GM18508 (cell line): ENCODE measurements at regions not wholly inside any gene's neighbourhood (a gene's known extent, or its start where the extent isn't known, plus 50 kb on each side); places are given as distances from the start of the nearest gene placed in this dataset.

Experiments
- ATAC-seq: cut with Tn5 transposase; IDR thresholded peaks from one replicate; pipeline ENCODE4 v1.9.1; 2021; ENCODE audit warnings: moderate number of reproducible peaks; ENCODE audit not compliant: insufficient read depth, unreplicated experiment

DNA sequence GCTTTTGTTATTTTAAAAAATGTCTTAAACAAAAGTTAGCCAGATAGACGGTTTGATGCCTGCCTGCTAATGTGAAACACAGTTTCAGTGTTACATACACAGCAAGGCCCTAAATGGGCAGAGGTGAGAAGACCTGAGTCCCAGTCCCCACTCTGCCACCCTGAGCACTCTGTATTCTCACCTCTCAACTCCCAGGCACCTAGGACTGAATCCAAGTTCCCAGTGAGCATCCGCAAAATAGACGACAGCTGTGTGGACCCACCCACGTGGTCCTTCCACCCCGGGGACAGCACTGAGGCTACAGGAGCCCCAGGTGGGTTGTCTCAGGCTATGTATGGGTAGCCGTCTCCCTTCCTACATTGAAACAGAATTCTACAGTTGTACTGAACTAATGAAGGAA lies 111.5 kb downstream of the RPL27A start:
- ATAC-seq: no peak

DNA sequence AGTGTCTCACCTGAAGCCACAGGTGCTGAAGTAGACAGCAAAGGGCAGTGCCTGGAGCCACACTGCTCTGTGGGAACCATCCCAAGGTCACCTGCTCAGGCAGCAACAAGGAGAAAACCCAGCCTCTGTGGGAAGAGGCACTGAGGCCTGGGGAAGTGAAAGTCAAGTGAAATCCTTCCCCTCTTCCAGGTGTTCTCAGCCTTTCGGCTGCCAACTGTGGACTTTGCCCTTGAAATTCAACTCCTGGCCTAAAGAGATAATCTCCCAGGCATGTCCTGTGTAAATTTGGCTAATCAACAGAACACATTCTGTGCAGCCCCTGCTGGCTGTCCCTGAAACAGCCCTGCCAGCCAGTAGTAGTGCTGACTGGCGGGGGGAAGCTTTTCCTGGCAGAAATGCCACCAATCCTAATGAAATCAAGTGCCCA lies 112.1 kb downstream of the RPL27A start:
- ATAC-seq: no peak

DNA sequence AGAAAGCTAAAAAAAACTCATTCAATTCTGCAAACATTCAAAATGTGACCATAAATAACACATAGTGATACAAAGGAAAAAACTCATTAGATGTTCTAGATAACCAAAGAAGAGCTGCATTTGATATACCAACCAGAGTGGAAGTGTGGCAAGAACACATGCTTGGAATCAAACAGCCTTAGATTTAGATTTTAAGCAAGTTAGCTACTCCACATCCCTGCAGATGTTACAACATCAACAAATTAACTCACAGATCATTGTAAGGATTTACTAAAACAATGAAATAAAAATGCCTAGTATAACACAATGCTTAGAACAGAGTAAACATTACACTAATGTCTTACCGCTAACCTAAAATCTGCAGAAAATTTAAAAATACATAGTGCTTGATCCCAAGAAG lies 114.0 kb upstream of the AKIP1 start:
- no peak for ATAC-seq

DNA sequence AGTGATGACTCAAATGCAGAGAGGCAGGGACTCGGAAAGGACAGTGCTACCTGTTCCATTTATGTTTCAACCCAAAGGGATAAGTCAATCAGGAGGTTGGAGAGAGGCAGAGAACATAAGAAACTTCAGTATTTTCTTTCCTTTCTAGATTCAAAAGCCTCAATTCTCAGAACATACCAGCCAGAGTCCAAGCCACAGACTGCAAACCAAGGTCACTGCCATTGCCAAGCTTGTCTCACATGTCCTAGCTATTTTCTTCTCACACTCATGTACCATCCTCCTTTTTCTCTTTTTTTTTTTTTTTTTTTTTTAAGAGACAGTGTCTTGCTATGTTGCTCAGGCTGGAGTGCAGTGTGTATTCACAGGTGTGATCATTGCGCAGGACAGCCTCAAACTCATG lies 111.7 kb upstream of the AKIP1 start:
- ATAC-seq: no peak

DNA sequence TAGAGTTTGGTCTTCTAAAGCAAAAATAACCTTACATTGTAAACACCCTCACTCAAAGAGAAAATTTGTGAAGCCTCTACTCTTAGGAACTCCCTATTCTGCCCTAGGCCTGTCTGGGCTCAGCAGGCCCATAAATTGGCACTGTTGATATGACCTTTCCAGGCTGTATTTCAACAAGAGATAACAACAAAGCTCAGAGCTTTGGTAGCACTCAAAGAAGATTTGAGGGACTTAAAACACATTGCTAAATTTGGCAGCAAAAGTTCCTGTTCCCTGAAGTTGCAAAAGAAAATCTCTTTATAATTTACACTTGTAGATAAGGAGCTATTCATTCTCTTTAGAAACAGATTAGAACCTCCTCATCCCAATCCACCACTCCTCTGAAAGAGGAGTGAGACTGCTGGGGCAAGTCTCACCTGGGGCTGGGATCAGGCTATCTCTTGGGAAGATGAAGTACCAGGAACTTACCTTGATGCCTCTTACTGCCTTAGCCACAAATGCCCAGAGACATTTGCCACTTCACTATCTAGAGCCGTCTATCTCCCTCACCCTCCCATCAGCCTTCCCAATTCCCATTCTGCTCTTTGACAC lies 110.4 kb upstream of the AKIP1 start:
- ATAC-seq: no peak

DNA sequence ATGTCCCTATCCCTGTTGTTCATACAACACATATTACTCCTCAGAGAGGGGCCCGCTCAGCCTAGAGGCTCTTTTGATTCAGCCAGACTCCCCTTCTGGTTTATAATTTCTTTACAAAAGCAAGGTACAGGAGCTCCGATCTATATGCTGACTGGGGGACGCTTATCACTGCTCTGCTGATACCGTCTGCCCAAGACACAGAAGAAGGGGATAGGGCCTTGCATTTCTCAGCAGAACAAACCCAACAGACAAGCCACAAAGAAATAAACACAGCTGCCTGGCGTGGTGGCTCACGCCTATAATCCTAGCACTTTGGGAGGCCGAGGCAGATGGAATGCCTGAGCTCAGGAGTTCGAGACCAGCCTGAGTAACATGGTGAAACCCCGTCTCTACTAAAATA lies 109.9 kb upstream of the AKIP1 start:
- no peak for ATAC-seq

DNA sequence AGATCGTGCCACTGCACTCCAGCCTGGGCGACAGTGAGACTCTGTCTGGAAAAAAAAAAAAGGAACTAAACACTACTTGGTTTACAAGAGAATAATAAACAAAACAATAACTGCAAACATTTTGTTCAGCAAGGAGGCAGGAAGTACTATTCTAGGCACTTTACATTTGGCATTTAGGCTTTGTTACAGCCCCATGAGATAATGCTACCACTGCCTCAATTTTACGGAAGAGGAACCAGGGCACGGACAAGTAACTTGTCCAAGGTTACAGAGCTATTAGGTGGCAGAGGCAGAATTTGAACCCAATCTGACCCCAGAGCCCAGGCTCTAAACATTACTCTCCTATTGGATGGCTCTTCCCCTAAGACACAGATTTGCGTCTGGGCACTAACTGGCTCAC lies 108.7 kb upstream of the AKIP1 start:
- ATAC-seq: no peak

DNA sequence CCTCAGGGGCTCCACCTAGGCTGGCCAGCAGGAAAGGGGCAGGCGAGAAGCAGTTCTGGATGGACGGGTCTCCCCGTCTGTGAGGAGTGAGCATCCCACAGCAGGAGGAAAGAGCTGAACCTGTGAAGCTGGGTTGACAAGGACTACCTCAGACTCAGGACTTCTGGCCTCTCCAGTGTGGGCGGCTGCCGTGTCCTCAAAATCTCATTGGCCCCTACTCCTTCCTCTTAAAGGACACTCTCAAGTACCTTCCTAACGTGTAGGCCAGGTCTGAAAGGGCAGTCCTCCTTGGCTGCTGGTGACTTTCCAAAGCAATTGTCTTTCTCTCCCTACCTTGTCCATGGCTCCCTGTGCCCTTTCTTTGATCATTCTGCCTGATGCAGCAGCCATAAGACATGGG lies 107.0 kb upstream of the AKIP1 start:
- ATAC-seq: no peak

DNA sequence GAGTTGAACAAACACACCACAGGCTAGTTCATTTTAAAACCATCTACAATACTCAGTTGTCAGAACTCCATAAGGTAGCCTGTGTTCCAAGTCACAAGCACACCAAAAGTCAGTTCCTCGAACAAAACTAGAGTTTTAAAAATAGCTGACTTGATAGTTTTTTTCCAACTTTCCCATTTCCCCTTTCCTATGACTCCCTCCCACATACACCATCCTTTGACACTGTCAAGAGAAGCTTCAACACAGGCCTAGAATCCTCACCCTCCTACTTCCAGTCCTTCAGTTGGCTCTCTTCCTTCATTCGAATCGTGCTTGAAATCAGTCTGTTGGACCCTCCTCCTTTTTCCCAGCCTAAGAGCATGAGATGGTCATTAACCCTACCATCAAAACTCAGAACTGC lies 105.7 kb upstream of the AKIP1 start:
- no peak for ATAC-seq

DNA sequence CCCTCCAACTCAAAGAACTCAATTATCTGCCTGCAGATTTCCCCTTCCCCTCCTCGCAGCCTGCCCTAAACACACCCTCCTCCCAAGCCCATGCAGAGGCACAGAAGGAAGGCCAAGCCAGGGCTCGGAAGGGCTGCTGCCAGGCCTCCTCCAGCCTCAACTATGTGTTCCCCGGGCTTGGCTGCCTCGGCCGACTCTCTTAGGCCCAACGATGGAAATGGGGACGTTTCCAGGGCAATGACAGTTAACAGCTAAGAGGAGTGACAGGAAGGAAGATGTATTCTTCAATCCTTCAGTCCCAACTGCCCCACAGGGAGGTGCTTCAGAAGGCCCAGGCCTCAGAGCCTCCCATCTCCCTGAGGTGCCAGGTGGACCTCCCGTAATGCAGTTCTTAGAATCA lies 104.0 kb upstream of the AKIP1 start:
- ATAC-seq: no peak

DNA sequence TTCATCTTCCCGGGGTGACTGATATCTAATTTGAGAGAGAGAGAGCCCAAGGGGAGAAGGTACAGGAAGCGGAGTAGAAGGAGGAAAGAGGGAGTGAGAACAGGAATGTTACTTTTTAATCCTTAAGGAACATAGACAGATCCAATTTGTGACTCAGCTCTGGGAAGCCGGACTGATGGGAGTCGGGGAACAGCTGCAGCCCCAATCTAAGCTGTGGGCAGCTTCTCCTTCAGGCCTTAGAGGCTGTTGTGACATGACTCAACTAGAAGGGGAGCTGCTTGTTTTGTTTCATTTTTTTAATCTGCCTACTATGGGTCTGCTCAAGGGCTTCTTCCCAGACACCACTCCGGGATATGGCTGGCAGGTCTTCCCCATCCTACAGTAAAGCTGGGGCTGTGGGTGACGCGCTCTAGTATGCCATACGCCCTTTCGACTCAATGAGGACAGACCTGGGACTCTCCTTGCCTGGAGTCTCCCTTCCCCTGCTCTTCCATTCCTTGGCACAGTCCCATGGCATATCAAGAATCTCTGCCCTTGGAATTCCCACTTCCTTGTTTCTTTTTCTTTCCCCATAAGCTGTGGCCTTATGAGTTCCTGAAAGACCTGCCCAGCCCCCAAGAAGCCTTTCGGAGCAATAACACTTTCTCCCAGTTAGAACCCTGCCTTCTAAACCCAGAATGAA lies 103.3 kb upstream of the AKIP1 start:
- no peak for ATAC-seq

DNA sequence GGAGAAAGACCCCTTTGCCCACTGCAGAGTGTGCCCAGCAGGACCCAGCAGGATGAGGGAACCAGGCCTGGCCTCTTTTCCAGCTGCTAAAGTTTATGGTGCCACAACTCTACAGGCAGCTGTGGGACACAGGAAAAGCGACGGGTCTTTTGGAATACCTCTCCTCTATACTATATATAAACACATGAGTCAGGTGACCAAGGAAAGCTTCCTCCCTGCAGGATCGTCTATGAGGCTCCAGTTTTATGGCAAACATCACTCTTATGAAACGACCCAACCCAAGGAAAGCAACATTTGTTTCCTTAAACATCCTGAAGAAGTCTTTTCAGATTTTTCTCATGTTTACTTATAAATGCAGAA lies 102.8 kb upstream of the AKIP1 start:
- ATAC-seq: no peak

DNA sequence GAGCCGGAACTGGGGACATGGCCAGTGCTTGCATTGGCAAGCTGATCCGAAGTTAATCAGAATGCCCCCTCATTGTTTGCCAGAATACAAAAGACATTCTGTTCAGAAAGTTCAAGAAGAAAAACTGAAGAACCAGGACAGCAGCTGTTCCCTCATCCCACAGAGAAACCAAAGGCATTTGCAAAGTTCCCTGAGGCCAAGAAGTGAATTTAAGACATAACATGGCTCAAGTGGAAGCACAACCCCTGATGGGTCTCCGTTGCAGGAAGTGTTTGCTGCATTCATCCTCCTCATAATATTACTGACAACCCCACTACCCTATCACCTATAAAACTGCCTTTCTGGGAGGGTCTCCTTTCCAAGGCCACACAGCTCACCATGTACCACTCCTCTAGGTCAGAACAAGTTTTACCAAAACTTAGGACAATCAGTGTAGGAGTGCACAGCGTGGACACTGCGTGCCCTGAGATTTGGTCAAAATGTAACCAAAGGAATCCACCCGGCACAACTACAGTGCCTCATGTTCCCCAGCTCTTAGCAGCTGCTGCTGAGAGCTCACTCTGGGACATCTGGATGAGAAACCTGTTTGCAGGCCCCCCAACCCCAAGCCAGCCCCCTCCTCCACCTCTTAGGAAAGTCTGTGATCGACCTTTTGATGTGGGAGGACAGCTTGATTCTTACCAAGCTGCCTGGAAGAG lies 101.6 kb upstream of the AKIP1 start:
- ATAC-seq: no peak

DNA sequence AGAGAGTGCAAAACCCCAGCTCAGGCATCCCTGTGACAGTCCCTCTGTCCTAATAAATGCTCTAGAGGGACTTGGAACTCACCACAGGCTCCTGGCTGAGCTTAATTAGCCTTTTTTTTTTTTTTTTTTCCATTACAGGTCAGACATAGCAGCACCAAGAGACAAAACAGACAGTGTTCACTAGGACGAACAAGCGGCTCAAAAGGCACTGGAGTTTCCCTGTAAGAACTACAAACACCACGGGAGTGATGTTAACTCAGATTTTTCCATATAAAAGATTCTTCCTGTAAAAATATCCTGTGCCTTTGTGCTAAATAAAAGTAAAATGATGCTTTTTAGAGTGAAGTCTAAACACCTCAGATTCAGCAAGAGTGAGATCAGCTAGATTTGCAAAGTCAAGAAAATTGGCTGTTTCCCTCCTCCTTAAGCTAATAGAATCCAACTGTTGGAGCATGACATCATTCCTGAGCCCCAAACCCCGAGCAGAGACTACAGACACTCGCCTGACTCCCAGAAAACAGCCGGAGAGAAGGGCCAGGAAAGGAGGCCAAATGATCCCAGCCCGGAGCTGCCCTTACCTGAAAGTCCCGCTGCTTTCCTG lies 101.0 kb upstream of the AKIP1 start:
- no peak for ATAC-seq

DNA sequence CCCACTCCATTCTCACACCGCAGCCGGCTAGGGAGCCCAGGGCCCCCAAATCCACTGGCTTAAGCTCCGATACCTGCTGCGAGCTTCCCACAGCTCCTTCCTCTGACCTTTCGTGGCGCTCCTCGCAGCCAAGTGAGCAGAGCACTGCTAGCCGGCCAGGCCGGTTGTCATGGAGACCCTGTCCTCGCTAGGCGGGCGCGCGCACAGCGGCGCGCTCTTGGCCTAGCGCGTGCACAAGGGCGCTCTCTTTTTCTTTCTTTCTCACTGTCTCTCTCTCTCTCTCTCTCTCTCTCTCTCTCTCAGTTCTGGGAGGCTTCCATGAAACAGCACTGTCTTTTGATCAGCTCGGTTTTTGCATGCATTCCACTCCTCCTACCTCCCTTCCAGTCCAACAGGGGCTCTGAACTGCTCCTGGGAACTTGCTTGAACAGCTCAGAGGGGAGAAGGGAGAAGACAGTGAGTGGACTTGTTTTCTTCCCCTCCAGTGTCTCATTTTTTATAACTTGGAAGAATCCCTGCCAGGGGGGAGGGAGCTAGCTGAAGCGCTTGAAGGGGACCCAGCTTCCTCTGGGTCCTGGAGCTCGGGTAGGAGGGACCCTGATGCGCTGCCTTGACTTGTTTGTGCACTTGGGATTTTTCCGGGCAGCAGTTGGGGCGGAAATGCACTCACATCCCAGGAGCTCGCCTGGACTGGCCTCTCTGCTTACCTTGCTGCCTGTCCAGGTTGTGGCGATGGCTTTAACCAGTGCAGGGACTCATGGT lies 100.3 kb upstream of the AKIP1 start:
- no peak for ATAC-seq

DNA sequence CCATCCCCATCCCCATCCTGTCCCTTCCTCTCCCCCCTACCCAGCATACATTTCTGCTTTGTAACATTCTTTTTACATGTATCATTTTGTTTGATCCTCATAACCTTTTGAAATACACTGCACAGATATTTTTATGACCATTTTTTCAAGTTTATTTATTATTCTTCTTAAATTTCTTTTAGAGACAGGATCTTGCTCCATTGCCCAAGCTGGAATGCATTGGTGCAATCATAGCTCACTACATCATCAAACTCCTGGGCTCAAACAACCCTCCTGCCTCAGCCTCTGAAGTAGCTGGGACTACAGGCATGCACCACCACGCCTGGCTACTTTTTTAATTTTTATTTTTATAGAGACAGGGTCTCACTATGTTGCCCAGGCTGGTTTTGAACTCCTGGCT lies 99.4 kb upstream of the AKIP1 start:
- ATAC-seq: no peak

DNA sequence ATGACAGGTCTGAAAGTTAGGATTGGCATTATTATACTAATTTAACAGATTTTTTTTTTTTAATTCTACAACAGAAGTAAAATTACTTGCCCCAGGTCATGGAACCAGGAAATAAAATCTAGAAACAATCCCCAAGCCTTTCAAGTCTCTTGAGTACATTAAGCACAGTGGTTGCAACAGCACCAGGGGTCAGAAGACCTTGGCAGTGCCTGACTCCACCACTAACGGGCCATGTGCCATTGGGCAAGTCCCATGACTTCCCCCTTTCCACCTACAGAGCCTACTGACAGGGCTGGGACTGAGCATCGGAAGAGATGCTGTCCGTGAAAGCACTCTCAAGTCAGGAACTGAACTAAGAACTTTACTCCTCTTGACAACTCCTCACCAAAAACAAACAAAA lies 98.6 kb upstream of the AKIP1 start:
- ATAC-seq: no peak

DNA sequence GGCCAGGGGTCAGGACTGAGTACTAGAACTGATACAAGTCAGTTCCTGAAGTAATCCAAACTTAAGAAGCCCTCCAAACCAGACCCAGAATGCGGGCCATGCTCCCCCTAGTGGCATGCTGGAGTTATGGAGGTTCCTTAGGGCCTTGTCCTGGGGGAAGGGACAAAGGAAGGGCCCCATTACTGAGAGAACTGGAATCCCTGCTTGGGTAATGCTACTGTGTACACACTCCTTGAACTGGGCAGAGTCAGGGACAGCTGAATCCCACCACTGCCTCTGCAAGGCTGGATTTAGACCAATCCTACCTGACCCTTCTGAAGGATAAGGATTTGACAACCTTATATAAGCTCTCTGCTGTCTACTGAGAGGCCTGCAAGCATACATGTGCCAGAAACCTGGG lies 97.3 kb upstream of the AKIP1 start:
- no peak for ATAC-seq

DNA sequence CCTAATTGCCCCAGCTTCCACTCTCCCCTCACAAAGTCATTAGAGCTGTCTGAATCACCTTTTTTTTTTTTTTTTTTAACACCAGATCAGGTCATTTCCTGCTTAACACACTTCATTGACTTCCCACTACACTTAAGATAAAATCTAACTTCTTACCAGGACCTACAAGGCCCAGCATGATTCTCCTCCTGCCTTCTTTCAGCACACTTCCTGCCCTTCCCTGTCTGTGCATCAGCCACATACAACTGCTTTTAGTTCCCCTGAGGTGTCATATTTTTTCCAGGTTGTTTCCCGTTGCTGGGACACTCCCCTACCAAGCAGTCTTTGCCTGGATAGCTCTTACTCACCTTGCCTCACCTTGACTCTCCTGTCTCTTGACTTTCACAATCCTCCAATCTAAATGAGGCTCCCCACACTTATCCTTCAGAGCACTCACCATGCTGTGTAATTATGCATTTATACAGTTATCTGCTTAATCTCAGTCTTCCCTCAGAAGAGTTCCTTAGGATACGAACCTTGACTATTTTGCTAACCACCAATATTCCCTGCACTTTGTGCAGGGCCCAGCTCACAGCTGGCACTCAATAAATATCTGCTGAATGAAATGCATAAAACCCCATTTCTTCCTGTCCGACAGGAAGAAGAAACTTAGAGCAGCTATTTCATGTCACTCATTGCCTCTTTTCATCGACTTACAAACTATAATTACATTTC lies 96.6 kb upstream of the AKIP1 start:
- ATAC-seq: no peak

DNA sequence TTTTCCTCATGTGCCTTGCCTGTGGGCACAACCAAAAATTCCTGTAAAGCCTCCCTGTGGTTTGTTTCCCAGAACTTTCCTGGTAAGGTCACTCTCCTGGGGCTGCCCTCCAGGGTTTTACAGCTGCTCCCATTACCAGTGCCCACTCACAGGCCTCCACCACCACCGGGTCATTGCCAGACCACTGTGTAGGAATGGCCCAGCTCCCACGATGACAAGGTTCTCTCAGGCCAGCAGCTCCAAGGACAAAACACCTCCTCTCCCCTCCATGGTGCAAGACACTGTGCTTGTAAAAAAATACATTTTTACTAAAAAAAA lies 96.1 kb upstream of the AKIP1 start:
- no peak for ATAC-seq
